ENCODE measurements at regions not wholly inside any gene's neighbourhood (a gene's known extent, or its start where the extent isn't known, plus 50 kb on each side); places are given as distances from the start of the nearest gene placed in this dataset.
A peak's percentile ranks its signal among the peaks of the same experiment; 100 is the strongest.

DNA sequence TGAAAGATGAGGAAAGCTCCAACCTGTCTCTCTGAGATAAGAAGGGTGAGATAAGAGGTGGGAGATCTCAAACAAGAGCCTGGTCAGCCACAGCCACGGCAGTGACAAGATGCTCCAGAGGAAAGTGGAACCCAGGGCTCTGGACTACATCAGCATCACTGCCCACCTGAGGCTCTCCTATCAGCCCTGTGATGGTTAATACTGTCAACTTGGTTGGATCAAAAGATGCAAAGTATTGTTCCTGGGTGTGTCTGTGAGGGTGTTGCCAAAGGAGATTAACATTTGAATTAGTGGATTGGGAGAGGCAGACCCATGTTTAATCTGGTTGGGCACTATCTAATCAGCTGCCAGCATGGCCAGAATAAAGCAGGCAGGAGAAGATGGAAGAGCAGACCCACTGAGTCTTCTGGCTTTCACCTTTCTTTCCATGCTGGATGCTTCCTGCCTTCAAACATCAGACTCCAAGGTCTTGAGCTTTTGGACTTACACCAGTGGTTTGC lies 476.6 kb upstream of the NBEA start:
- DNase-seq (ENCODE audit: low spot score), result no peak

DNA sequence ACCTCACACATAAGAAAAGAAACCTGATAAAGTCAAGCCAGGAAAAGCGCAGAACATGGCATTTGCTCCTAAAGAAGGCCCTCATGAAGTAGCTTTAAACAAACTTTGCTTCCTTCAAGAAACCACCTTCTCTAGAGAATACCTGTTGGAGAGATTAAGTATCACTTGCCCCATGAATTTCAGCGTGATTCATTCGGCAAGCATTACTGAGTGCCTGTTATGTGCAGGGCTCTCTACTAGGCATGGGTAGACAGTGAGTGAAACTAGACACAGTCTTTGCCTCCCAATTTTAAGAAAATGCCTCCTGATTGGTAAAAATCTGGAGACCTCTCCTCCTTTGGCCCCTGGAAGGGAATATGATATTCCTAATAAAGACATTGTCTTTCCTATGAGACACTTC lies 475.8 kb upstream of the NBEA start:
- DNase-seq (ENCODE audit: low spot score), result no peak

DNA sequence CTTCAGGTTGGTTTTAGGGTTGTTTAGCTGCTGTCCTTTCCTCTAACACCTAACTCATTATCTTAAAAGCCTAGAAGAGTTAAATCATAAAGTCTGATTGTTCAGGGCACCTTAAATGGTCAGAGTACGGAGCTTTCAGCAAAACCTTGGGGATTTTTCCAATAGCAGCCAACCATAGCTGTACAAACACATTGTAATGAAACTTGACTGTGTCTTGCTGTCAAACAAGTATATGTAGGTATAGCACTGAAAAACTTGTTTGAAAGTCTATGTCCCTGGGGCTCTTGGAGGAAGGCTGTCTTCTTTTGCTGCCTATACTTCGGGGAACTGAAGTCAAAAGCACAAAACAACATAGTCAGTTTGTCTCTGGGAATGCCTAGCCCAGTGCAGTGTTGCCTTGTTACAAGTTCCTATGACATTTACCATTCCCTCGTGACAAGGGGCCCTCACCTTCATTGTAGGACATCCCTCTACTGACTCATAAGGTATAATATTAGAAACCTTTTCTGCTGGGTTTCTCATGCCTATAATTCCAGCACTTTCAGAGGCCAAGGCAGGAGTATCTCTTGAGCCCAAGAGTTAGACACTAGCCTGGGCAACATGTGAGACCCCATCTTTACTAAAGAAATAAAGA lies 474.5 kb upstream of the NBEA start:
- no peak for DNase-seq (ENCODE audit: low spot score)

DNA sequence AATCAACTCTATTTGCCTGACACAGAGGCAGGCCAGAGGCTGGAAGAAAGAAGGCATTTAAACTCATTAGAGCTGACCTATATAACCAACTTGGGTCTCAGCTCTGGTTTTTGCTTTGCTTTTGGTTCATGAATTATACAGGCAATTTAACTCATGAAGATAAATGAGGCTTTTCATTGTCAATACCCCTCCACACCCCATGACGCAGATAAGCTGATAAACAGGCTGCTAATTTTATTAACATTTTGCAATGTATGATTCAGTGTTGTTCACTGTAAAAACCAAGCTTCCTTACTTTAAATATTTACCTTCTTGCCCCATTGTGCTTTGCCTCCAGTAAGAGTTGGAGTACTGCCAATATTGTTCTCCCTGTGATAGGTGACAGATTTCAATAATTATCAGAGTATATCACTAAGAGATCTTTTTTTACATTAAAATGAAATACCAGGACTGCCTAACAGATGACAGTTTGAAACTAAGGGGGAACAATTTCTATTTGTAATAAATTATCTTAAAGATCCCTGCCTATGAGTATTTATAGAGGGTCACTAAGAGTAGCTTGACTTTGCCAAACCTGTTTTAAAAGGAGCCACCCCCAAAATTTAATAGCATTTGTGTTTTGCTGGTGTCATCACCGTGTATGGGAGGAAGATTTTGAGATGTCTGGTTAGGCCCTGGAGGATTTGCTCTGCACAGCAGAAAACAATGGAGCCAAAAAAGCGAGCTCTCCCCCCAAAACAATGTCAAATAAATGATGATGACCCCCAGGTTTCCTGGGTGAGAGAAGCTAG lies 472.7 kb upstream of the NBEA start:
- no peak for DNase-seq (ENCODE audit: low spot score)

DNA sequence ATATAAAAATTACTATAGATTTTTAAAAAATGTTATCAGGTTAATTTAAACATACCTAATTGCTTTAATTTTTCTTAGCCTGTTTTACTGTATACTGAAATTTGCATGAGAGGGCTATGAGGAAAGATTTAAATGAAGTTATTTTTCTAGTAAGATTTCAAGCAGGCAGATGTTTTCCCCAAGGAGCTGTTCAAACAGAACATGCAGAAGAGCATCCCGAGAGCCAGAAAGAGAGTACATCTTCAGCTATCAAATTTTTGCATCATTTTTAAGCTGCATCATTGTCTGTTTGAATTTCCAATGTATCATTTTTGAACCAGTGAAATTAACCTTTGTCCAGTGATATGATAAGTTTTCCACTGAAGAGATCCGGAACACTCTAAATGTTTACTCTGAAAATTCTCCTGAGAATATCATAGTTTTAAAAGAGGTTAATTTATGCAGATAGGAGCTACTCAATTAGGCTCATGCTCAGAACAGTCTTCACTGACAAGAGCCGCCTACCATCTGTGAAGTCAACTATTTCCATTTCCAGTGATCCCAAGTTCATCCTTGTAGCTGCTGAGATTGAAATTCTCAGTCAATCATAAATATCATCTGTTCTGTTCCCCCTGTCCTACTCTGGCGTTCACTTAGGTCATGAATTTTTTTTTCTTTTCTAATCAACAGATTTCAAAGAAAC lies 467.7 kb upstream of the NBEA start:
- DNase-seq (ENCODE audit: low spot score), result no peak

DNA sequence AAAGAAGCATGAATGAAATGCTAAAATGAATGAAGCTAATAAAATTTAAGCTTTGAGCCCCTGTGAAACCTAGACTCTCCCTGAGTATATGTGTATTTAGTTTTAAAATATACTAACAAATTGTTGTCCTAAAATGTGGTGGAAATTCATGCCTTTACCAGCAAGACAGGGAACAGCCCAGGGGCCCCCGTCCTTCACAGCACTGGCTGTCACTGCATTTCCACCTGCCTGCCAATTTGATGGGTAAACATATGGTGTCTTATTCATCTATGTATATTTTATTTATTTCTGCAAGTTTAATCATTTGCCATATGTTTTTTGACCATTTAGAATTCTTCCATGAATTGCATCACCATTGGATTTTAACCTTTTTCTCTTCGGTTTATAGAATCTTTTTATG lies 463.7 kb upstream of the NBEA start:
- DNase-seq (ENCODE audit: low spot score), result no peak

DNA sequence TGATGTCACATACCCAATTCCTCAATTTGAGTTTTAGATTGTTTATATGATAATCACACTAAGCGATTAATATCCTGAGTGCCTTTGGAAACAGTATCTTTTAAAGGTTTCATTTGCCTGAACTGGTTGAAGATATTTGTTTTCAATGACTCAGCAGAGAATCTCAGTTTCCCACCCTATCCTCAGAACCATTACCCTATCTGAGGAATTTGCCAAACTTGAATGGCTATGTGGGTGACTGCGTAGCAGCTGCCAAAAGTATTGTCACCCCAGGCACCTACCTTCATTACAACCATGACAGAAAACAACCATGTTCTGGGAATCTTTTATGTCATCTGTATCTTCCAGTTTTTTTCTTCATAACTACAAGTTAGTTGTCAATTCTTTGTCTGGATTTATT lies 440.1 kb upstream of the NBEA start:
- DNase-seq (ENCODE audit: low spot score), result no peak

DNA sequence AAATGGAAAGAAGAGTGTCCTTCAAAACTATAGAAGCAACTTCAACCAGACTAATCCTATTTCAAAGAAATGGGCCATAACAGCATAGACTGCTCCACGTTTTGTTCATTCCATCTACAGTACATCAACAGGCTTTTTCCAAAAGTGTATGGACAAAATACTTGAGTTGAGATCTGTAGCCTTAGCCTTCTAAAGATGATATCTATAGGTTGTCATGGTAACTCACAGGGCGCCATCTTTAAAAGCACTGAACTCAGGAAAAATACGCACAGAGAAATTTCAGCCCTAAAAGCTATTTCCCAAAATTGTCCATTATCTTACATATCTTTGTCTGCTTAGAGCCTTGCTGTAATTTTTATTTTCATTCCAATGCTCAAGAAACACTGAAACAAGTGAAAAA lies 439.4 kb upstream of the NBEA start:
- no peak for DNase-seq (ENCODE audit: low spot score)

DNA sequence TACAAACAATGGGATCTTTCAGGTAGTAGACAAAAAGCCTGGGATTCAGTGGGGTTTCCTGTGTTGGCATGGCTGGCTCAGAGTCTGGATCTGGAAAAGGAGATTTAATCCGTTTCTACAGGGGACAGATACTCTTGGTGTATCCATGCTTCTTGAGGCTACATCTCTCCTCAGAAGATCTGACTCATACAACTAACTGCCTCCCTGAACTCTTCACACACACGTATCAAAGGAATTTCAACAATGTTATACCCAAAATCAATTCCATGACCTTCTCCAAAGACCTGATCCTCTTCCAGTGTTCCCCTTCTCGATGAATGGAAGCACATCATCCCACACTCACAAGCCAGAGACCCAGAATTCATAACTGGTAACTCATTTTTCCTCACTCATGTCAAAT lies 435.3 kb upstream of the NBEA start:
- peak; percentile 39 for DNase-seq (ENCODE audit: low spot score)

DNA sequence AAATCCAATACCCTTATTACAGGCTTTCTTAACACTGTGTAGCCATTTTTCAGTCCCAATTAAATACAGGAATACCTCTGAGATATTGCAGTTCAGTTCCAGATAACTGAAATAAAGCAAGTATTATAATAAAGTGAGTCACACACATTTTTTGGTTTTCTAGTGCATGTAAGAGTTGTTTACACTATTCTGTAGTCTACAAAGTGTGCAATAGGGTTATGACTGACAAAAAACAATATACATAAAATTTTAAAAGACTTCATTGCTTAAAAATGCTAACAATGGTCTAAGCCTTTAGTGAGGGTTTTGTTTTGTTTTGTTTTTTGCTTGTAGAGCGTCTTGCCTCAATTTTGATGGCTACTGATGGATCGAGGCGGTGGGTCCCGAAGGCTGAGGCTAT lies 434.4 kb upstream of the NBEA start:
- no peak for DNase-seq (ENCODE audit: low spot score)

DNA sequence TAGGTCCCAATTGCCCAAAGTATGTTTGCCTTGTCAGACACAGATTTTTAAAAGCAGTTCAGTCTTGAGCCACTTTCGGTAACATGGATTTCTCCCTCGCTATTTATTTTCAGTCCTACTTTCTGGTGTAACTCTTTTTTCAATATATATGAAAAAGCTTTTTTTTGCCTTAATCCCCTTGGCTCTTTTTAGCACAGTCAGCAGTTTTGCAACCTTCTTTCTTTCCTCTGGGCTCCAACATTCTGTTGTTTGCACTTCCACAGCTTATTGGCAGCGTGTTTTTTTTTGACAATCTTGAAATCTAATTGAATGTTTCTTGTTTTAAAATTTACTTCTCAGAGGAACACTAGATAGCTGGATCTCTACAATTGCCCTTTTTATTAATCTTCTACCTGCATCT lies 429.3 kb upstream of the NBEA start:
- DNase-seq (ENCODE audit: low spot score), result no peak

DNA sequence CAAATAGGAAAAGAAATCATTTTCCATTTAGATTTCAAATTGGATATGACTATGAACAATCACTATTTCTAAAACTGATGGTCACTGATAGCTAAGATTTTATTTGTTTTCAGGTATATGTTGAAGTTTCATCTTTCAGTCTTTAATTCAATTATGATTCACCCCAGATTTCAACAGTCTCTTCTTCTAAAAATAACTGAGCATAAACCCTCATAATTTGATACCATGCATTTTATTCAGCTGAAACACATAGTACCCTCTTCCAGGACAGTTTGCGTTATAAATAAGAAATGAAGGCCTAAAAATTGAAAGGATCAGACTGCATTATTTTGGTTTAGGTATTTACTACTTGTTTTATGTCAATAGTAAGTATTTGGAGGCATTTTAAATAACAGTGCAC lies 428.5 kb upstream of the NBEA start:
- no peak for DNase-seq (ENCODE audit: low spot score)

DNA sequence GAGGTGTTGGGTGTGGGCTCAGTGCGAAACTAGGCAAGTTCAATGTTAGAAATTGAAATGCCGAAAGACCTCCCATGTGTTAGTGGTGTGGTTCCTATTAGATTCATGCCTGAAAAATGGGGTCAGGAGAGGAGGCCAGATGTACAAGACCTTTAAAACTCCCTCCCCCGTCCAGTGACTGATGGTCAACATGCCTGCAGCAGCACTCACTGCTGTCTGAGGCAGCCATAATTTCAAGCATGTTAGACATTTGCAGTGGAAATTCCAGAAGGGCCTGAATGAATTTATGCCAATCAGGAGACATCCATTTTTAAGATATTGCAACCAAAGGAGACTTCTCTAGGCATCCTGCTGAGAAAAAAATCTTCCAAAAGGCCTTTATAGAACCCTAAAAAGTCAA lies 426.9 kb upstream of the NBEA start:
- DNase-seq (ENCODE audit: low spot score), result no peak

DNA sequence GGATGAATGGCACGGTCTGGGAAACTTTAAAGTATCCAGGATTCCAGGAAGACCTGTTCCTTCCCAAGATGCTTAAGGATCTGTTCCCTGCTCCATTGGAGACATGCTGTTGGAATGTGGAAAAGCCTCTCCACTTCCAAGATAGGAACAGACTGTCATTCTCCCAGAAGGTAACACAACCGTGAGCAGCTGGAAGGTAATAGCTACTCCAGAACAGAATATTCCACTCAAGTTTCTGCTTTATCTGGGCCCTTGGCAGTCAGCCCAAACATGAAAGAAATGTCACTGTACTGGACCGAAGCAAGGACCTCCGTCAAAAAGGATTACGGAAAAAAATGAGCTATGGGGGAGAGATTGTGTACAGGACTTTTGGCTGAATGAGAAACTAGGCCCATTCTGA lies 420.9 kb upstream of the NBEA start:
- DNase-seq (ENCODE audit: low spot score), result no peak

DNA sequence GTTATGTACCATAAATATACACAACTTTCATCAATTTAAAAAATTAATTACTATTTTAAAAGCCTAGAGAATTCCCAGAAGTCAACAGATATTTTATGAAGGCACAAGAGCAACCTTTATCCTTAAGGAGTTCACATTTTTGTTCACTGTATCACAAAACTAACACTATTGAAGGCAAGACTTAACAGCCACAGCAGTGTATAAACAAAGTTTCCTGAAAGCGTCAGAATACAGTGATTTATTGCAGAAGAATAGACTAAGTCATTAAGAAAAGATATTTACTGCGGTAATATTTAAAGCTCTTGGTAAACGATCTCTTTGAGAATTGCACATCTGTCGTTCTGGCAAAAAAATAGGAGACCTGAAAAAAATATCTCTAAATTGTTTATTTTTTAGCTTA lies 419.3 kb upstream of the NBEA start:
- DNase-seq (ENCODE audit: low spot score), result no peak

DNA sequence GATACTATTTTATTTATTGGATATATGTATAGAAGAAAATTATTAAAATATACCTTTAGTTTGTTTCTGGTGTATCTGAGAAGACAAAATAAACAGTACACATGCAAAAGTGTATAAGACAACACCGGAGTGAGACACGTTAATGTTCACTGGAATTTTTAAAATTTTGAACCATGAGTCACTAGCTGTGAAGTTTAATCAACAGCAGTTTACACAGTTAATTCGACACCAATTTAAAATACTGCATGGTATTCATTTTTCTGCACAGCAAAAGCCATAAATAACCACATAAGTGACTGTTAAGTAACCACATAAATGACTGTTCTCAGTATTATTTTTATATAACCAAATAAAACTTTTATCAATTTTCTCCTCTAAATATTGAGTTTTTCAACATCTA lies 418.7 kb upstream of the NBEA start:
- DNase-seq (ENCODE audit: low spot score), result no peak

DNA sequence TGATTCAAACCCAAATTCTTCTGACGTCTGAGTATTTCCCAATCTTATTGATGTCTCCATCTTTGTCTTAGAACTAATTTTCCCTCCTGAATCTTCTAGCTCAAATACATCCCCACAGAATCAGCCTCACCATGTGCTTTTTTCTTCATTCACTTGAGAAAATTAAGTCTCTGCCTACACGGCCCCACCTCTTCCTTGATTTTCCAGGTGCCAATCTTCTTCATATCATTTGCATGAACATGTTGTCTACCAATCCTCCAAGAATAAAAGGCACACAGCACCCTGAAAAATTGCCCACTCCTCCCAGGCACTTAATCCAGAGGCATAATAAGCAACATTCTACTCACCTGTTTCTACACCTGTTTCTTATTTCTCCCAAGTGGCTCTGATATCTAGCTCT lies 408.1 kb upstream of the NBEA start:
- DNase-seq (ENCODE audit: low spot score), result no peak

DNA sequence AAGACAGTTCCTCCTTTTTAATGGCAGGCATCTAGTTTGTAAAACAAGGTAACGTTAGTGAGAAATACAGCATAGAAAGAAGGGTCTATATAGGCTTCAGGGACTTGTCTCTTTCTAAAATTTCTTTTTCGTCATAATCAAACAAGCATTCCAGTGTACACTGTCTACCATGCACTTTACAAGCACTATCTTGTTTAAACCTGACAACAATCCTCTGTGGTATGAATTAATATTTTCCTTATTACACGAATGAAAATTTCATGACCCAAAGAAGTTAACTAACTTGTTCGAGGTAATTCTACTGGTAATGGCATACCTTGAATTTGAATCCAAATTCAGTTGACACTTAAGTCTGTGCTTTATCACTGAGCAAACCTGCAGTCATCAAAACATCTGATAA lies 399.7 kb upstream of the NBEA start:
- no peak for DNase-seq (ENCODE audit: low spot score)

DNA sequence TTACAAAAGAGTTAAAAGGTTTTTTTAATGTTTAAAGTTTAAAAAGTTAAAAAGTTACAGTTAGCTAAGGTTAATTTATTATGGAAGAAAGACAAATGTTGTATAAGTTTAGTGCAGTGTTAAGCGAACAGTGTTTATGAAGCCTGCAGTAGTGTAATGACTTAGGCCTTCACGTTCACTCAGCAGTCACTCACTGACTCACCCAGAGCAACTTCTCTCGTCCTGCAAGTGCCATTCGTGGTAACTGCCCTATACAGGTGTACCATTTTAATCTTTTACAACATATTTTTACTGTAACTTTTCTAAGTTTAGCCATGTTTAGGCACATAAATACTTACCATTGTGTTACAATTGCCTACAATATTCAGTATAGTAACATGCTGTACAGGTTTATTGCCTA lies 398.2 kb upstream of the NBEA start:
- no peak for DNase-seq (ENCODE audit: low spot score)

DNA sequence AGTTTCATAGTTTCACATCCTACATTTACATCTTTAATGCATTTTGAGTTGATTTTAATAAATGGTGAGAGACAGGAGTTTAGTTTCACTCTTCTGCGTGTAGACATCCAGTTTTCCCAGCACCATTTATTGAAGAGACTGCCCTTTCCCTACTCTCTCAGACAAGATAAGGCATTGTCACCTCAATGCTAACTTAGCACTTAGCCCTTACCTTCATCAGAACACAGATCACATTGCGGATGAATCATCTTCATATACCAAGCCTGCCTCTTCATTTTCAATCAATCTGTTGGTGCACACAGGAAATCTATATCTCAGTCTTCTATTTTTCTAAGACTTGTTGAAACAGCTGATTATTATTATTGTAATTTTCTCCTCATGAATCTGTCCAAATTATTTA lies 396.6 kb upstream of the NBEA start:
- DNase-seq (ENCODE audit: low spot score), result no peak

DNA sequence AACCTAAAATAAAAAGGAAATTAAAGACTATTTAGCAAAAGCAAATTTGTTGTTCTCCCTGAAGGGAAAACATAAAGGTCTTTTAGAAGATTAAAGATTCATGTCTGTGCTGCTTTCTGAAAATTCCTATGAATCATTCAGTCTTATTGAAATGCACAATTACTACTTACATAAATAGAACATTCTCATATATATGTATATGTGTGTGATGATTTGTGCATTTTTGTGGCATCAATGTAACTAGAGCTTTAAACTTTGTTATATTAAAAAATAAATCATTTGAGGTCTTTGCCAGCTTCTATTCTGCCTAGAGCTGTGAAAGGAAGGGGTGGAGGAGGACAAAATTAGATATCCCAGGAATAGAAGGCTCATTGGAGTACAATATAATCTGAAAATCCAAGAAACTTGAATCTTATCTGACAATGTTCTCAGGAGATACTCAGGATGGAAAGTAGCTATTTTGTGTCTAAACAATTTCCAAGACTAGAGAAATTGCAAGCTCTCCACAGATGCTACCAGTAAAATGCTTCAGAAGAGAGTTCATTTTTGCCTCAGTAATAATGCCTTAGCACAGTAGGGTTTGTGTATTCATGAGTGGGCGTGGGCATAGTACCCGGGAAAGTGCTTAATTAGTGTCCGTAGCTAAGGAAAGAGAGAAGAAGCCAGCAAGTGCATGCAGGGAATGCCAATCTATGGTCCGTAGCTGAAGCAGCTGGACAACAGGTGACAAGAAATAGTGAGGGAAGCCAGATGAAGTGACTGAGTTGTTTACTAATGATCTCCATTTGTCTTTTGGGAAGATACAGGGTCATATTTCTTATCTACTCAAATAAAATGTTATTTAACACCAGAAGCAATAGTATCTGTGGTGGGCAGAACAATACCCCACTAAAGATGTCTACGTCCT lies 395.5 kb upstream of the NBEA start:
- DNase-seq (ENCODE audit: low spot score), result no peak

DNA sequence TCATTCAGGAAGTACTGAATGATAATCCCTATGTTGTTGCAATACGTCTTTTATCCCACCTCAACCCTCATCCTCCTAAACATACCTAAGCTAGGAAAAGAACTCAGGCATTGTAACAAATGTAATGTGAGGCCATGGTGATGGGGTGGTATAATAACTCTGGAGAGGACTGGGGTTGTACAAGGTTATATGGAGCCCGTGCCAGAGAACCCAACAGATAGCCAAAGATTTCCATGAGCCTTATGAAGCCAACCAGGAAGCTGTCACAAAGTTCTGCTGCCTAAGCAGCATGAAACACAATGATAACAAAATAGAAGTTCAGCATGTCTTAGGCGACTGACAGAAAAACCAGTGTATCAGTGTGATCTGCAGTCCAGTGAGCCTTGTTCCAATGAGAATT lies 394.1 kb upstream of the NBEA start:
- no peak for DNase-seq (ENCODE audit: low spot score)

Data from AG20443 (cell line).